ENCODE measurements at regions not wholly inside any gene's neighbourhood (a gene's known extent, or its start where the extent isn't known, plus 50 kb on each side); places are given as distances from the start of the nearest gene placed in this dataset.

- TF ChIP-seq CTCF (IDR thresholded peaks at IDR 0.05) = no peak
These were observed 650.9 kb upstream of the IGFBP3 start for GRCh38 chr7:46571996-46572395.

- no peak for TF ChIP-seq CTCF (IDR thresholded peaks at IDR 0.05)
These were observed 648.0 kb upstream of the IGFBP3 start for GRCh38 chr7:46569133-46569465.

- no peak for TF ChIP-seq CTCF (IDR thresholded peaks at IDR 0.05)
These were observed 647.5 kb upstream of the IGFBP3 start for GRCh38 chr7:46568420-46569132.

- no peak for TF ChIP-seq CTCF (IDR thresholded peaks at IDR 0.05)
These were observed 646.8 kb upstream of the IGFBP3 start for GRCh38 chr7:46567858-46568257.

- no peak for TF ChIP-seq CTCF (IDR thresholded peaks at IDR 0.05)
These were observed 645.2 kb upstream of the IGFBP3 start for GRCh38 chr7:46566097-46566774.

GRCh38 chr7:46565253-46566096, 644.4 kb upstream of the IGFBP3 start:
- no peak for TF ChIP-seq CTCF (IDR thresholded peaks at IDR 0.05)

- no peak for TF ChIP-seq CTCF (IDR thresholded peaks at IDR 0.05)
These were observed 638.2 kb upstream of the IGFBP3 start for GRCh38 chr7:46559194-46559832.

Measured in LNCAP (cell line).